ENCODE measurements at regions not wholly inside any gene's neighbourhood (a gene's known extent, or its start where the extent isn't known, plus 50 kb on each side); places are given as distances from the start of the nearest gene placed in this dataset.

DNA sequence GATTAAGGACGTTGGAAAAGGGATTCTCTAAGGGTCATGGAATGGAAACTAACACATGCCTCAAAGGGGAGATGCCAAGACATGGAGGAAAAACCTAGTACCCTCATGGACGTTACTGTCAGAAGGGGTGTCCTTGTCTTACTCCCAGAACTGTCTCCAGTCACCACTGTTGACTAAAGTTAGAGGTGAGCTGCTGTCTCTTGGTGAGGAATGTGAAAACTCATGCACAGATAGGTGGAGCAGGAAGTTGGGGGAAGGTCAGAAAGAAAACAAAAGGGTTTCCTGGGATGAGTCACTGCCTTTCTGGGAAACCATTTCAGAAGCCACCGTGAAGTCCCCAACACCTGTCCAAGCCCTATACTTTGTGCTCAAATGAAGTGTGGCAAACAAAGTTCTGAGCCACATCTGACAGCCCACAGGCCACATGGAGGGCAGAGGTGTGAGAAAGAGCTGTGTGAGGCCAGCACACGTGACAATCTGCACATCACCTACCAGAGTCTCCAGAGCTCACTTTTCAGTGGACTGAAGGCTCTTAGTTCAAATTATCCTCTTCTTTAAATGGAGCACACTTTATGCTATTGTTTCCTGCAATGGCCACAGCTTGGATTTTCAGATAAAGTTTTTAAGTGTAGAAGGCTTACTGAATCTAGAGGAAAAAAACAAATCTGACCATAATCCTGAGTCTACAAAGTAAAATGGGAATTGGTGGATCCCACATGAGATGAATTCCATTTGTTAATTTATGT is 92.9 kb upstream of the EGLN3 start (continued):
- TF ChIP-seq, protein P1, sequence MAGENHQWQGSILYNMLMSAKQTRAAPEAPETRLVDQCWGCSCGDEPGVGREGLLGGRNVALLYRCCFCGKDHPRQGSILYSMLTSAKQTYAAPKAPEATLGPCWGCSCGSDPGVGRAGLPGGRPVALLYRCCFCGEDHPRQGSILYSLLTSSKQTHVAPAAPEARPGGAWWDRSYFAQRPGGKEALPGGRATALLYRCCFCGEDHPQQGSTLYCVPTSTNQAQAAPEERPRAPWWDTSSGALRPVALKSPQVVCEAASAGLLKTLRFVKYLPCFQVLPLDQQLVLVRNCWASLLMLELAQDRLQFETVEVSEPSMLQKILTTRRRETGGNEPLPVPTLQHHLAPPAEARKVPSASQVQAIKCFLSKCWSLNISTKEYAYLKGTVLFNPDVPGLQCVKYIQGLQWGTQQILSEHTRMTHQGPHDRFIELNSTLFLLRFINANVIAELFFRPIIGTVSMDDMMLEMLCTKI (IDR thresholded peaks at IDR 0.05; ENCODE audit: partially characterized antibody): no peak
- 0 out of 2 replicates have a peak, but pooled peaks have one; percentile 28 for TF ChIP-seq ZNF444 (CRISPR knock-in tag; IDR thresholded peaks at IDR 0.05)
- TF ChIP-seq, protein P2, sequence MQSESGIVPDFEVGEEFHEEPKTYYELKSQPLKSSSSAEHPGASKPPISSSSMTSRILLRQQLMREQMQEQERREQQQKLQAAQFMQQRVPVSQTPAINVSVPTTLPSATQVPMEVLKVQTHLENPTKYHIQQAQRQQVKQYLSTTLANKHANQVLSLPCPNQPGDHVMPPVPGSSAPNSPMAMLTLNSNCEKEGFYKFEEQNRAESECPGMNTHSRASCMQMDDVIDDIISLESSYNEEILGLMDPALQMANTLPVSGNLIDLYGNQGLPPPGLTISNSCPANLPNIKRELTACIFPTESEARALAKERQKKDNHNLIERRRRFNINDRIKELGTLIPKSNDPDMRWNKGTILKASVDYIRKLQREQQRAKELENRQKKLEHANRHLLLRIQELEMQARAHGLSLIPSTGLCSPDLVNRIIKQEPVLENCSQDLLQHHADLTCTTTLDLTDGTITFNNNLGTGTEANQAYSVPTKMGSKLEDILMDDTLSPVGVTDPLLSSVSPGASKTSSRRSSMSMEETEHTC (IDR thresholded peaks at IDR 0.05): no peak
- peak; percentile 76 for TF ChIP-seq EP400 (IDR thresholded peaks at IDR 0.05)
- TF ChIP-seq, protein P3, sequence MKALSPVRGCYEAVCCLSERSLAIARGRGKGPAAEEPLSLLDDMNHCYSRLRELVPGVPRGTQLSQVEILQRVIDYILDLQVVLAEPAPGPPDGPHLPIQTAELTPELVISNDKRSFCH (CRISPR knock-in tag; IDR thresholded peaks at IDR 0.05): no peak
- TF ChIP-seq, protein P3 (tag; IDR thresholded peaks at IDR 0.05): peak; percentile 80
- TF ChIP-seq, protein P4, sequence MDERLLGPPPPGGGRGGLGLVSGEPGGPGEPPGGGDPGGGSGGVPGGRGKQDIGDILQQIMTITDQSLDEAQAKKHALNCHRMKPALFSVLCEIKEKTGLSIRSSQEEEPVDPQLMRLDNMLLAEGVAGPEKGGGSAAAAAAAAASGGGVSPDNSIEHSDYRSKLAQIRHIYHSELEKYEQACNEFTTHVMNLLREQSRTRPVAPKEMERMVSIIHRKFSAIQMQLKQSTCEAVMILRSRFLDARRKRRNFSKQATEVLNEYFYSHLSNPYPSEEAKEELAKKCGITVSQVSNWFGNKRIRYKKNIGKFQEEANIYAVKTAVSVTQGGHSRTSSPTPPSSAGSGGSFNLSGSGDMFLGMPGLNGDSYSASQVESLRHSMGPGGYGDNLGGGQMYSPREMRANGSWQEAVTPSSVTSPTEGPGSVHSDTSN (CRISPR knock-in tag; IDR thresholded peaks at IDR 0.05; ENCODE audit: low read depth): no peak
- TF ChIP-seq, protein P4 (tag; conservative IDR thresholded peaks at IDR 0.05; ENCODE audit: low read depth): no peak
- 0 out of 2 replicates have a peak, but pooled peaks have one; percentile 26 for TF ChIP-seq HIVEP1 (CRISPR knock-in tag; IDR thresholded peaks at IDR 0.05)
- TF ChIP-seq SOX6 (IDR thresholded peaks at IDR 0.05): peak; percentile 98
- TF ChIP-seq, protein P5, sequence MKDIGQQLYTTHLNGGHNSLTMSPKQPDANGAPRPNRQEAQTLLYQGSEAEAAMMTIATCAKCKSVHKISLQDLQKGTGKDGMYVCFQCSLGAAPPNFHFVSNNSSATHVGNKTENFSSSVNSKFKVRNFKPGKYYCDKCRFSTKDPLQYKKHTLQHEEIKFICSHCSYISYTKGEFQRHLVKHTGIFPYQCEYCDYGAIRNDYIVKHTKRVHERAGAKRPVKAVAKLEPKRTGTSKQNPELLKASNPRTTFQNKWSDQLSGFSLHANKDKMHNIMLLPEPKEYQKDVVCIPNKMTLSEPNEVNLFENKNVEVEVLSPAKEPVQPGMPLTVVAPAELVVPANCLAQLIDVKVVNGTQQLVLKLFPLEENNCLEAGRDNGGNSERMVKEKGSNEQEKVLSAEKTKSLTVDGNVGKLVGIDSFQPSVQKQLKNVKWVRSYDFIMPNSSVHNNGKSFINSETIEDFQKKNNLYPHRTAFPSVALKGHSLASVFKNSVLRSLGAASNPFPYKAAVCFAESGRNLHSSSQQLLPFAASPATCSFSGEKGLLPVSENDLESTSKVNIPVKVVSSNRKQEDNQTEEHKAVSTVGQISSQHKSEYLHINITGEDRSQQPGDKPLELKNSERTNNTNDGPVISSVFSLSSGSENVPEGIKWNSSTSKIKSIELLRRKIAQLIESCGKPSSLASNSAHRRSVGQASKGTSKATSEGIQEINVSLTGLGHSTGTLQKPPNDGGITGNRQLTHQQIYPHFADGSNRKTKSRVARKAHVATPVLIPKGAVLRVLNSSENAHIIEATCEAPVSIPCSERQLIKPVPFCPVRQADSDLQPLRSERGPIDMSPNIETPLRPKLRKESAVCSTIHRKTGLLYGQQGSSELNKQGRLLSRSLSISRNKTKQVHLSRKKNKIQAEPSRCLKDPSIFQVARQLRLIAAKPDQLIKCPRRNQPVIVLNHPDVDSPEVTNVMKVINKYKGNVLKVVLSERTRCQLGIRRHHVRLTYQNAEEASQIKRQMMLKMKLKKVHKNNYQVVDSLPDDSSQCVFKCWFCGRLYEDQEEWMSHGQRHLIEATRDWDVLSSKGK (CRISPR knock-in tag; IDR thresholded peaks at IDR 0.05): no peak
- peak; percentile 57; the same call in 1 of the 2 replicates for TF ChIP-seq TEAD2 (tag; IDR thresholded peaks at IDR 0.05)
- TF ChIP-seq, protein P6, sequence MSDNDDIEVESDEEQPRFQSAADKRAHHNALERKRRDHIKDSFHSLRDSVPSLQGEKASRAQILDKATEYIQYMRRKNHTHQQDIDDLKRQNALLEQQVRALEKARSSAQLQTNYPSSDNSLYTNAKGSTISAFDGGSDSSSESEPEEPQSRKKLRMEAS (CRISPR knock-in tag; IDR thresholded peaks at IDR 0.05): peak; percentile 87
- peak; percentile 38; the same call in 1 of the 2 replicates for TF ChIP-seq MAFK (IDR thresholded peaks at IDR 0.05; ENCODE audit: low read length)
- 0 out of 2 replicates have a peak, but pooled peaks have one; percentile 14 for TF ChIP-seq MBD2 (IDR thresholded peaks at IDR 0.05; ENCODE audit: borderline replicate concordance, low read depth)
- TF ChIP-seq JUND (IDR thresholded peaks at IDR 0.05; ENCODE audit: borderline replicate concordance, low read depth, low read length): peak; percentile 98
- peak; percentile 96; the same call in 2 of the 3 replicates for TF ChIP-seq JUND (tag; IDR thresholded peaks at IDR 0.05; ENCODE audit: borderline replicate concordance, low read depth, low read length)
- peak; percentile 46; the same call in 1 of the 2 replicates for TF ChIP-seq BCL6 (CRISPR knock-in tag; IDR thresholded peaks at IDR 0.05)

Data from K562 (cell line).